PC-3 (cell line): ENCODE measurements at regions not wholly inside any gene's neighbourhood (a gene's known extent, or its start where the extent isn't known, plus 50 kb on each side); places are given as distances from the start of the nearest gene placed in this dataset.

Experiments used
- ATAC-seq: fragments of 200-7000 bp; cut with Tn5 transposase; 2 replicates; pipeline ENCODE4 v1.9.1; 2020; ENCODE audit warnings: mild to moderate bottlenecking, moderate library complexity
- BruUV-seq: library from RNA; stranded (reverse); fragments of 400-500 nt; replicated peaks from 2 replicates; lab custom pipeline; 2021; lab: Mats Ljungman, UMichigan
- CTCF ChIA-PET: fragments of 300-600 bp; sonication (Branson Sonifier 250); formaldehyde crosslinking; loops from one replicate; lab custom pipeline; 2022; ENCODE audit warnings: antibody characterized with exemption; lab: Charles Lee
- POLR2A ChIA-PET: fragments of 300-600 bp; sonication (Branson Sonifier 250); formaldehyde crosslinking; loops from one replicate; lab custom pipeline; 2022; ENCODE audit warnings: antibody characterized with exemption; ENCODE audit not compliant: unreplicated experiment; lab: Charles Lee
- DNase-seq: peaks from one replicate; pipeline ENCODE4 v3.0.0-alpha.2; 2015
- H2AFZ ChIP-seq: fragments of 300-600 bp; sonication (generic); 2 replicates; pipeline ENCODE4 v1.6.0; 2016; ENCODE audit warnings: antibody characterized with exemption, low read length
- H3F3A ChIP-seq: fragments of 300-600 bp; sonication (generic); one replicate; pipeline ENCODE4 v1.6.0; 2017; ENCODE audit warnings: antibody characterized with exemption, low read length, control low read depth, mild to moderate bottlenecking; ENCODE audit not compliant: unreplicated experiment
- H3K27ac ChIP-seq: fragments of 300-600 bp; sonication (generic); 2 replicates; pipeline ENCODE4 v1.5.1; 2016; ENCODE audit warnings: mild to moderate bottlenecking, low read length
- H3K27me3 ChIP-seq: fragments of 300-600 bp; sonication (generic); 2 replicates; pipeline ENCODE4 v1.6.1; 2016; ENCODE audit warnings: low read length, mixed read lengths
- H3K36me3 ChIP-seq: fragments of 300-600 bp; sonication (generic); 2 replicates; pipeline ENCODE4 v1.6.1; 2016; ENCODE audit warnings: low read depth, mixed run types, low read length, mixed read lengths
- H3K4me1 ChIP-seq: fragments of 300-600 bp; sonication (generic); 2 replicates; pipeline ENCODE4 v1.5.1; 2016; ENCODE audit warnings: low read length; ENCODE audit not compliant: insufficient read depth
- H3K4me2 ChIP-seq: fragments of 300-600 bp; sonication (generic); 2 replicates; pipeline ENCODE4 v1.6.0; 2016; ENCODE audit warnings: low read length
- H3K4me3 ChIP-seq: fragments of 300-600 bp; sonication (generic); 2 replicates; pipeline ENCODE4 v1.5.1; 2016; ENCODE audit warnings: mild to moderate bottlenecking, low read length, mixed read lengths
- H3K79me2 ChIP-seq: fragments of 300-600 bp; sonication (generic); 2 replicates; pipeline ENCODE4 v1.6.1; 2017; ENCODE audit warnings: low read length, mixed read lengths
- H3K9ac ChIP-seq: fragments of 300-600 bp; sonication (generic); 2 replicates; pipeline ENCODE4 v1.6.0; 2016; ENCODE audit warnings: mild to moderate bottlenecking, low read length
- H3K9me2 ChIP-seq: fragments of 300-600 bp; sonication (generic); replicated peaks from 2 replicates; pipeline ENCODE4 v1.6.1; 2016; ENCODE audit warnings: mixed run types, low read length, mixed read lengths
- H3K9me3 ChIP-seq: fragments of 300-600 bp; sonication (generic); 2 replicates; pipeline ENCODE4 v1.6.1; 2016; ENCODE audit warnings: low read length, mixed read lengths
- H4K20me1 ChIP-seq: fragments of 300-600 bp; sonication (generic); 2 replicates; pipeline ENCODE4 v1.6.1; 2016; ENCODE audit warnings: low read length, mixed read lengths
- EZH2 ChIP-seq: fragments of 300-600 bp; sonication (generic); IDR thresholded peaks from one replicate; pipeline ENCODE4 v1.6.1; 2017; ENCODE audit warnings: antibody characterized with exemption, mild to moderate bottlenecking, low read length; ENCODE audit not compliant: unreplicated experiment
- EZH2phosphoT487 ChIP-seq: fragments of 300-600 bp; sonication (generic); IDR thresholded peaks from 2 replicates; pipeline ENCODE4 v1.6.1; 2018; ENCODE audit warnings: mild to moderate bottlenecking, antibody characterized with exemption, low read length, borderline replicate concordance
- intact Hi-C: fragments of 100-400 bp; cut with micrococcal nuclease; formaldehyde crosslinking; loops from 2 replicates; pipeline ENCODE4 v1.9.0; 2023
- TF ChIP-seq, protein P1 (sequence below): fragments of 300-600 bp; sonication (generic); conservative IDR thresholded peaks from 2 replicates; pipeline ENCODE4 v1.5.1; 2017; ENCODE audit warnings: antibody characterized with exemption, low read depth, mild to moderate bottlenecking, low read length

DNA sequence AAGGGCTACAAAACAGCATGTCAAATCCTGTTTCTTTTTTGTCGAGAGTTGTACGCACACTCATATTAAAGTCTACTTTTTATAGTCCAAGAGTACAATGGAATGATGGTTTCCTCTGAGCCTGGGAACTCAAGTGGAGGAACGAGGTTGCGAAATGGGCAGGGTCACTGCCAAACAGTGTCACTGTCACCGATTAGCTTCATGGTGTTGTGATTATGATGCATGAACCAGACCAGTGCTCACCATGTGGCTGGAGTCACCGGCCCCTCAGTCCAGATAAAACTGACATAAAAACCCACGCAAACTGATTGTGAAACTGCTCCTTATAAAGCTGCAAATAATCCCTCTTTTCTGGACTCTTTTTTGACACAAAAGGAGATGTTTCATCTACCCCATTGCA, 122.0 kb downstream of the COPS8 start:
- ATAC-seq (no peak), DNase-seq (peak; percentile 38)
- TF ChIP-seq EZH2, result no peak
- TF ChIP-seq EZH2phosphoT487, result no peak
- TF ChIP-seq, protein P1, sequence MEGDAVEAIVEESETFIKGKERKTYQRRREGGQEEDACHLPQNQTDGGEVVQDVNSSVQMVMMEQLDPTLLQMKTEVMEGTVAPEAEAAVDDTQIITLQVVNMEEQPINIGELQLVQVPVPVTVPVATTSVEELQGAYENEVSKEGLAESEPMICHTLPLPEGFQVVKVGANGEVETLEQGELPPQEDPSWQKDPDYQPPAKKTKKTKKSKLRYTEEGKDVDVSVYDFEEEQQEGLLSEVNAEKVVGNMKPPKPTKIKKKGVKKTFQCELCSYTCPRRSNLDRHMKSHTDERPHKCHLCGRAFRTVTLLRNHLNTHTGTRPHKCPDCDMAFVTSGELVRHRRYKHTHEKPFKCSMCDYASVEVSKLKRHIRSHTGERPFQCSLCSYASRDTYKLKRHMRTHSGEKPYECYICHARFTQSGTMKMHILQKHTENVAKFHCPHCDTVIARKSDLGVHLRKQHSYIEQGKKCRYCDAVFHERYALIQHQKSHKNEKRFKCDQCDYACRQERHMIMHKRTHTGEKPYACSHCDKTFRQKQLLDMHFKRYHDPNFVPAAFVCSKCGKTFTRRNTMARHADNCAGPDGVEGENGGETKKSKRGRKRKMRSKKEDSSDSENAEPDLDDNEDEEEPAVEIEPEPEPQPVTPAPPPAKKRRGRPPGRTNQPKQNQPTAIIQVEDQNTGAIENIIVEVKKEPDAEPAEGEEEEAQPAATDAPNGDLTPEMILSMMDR, result no peak
- ChIA-PET POLR2A (no interaction called here), CTCF (no interaction called here)
- no peak overlapping the region for H3K27ac ChIP-seq
- no TSS peak for BruUV-seq
- no peak overlapping the region for H2AFZ ChIP-seq
- H3K4me2 ChIP-seq, result 0 out of 2 replicates have a peak overlapping the region, but pooled peaks have one; percentile 8
- no peaks in the 10 kb centered on the region for H3F3A ChIP-seq
- no peaks in the 10 kb centered on the region for H3K9me3 ChIP-seq
- H3K27me3 ChIP-seq, result no peaks in the 10 kb centered on the region
- H3K9me2 ChIP-seq, result no peaks in the 10 kb centered on the region
- H3K36me3 ChIP-seq, result no peaks in the 10 kb centered on the region
- no peak overlapping the region for H3K4me3 ChIP-seq
- peaks cover 19% of the 10 kb centered on the region for H3K4me1 ChIP-seq
- no peaks in the 10 kb centered on the region for H4K20me1 ChIP-seq
- H3K9ac ChIP-seq, result no peak overlapping the region
- intact Hi-C loops, result no loop called here
- no peaks in the 10 kb centered on the region for H3K79me2 ChIP-seq

DNA sequence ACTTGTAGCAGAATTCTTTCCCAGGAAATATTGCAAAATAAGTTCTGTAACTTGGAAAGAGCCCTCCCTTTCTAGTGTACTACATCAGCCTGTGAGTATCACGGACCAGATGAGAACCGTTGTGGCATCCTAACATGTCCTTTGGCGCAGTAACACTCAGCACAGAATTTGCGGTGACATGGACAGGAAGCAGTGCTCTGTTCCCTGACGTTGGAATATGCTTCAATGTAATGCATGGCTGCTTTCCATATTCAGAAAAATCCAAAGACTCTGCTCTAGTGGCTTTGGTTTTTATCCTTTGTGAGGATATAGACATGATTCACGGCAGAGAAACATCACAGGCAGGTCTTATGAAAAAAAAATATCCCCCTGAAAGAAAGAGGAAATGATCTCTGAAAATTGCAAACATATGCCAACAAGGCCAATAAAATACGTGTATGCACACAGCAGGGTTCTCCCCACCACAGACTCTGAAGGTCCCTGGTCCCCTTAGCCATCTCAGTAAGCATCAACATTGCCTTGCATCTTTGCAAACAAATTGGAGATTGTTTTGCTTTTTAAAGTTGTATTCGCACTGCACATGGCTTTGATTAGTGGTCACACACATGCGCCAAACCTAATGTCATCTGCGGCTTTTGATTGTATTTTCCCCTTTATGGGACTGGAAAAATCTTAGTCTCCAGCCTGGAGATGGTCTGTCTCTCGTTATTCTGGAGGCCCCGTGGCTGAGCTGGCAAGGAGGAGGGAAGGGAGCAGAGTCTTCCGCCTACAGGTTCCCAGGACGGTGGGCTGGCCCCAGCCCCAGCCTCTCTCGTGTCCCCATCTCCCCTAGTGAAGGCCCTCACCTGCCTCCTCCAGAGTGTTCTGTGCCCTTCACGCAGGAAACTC, 122.9 kb downstream of the COPS8 start:
- intact Hi-C loops, result no loop called here
- H3K4me3 ChIP-seq, result no peak overlapping the region
- H3K27me3 ChIP-seq, result no peaks in the 10 kb centered on the region
- H4K20me1 ChIP-seq, result no peaks in the 10 kb centered on the region
- H3K4me2 ChIP-seq, result no peak overlapping the region
- peaks cover 10% of the 10 kb centered on the region; the same call in 1 of the 2 replicates for H3K4me1 ChIP-seq
- H3K9me3 ChIP-seq, result no peaks in the 10 kb centered on the region
- no peaks in the 10 kb centered on the region for H3F3A ChIP-seq
- no peak overlapping the region for H2AFZ ChIP-seq
- no TSS peak for BruUV-seq
- H3K79me2 ChIP-seq, result no peaks in the 10 kb centered on the region
- ChIA-PET CTCF (no interaction called here), POLR2A (no interaction called here)
- H3K9ac ChIP-seq, result no peak overlapping the region
- no peak for ATAC-seq
- H3K36me3 ChIP-seq, result no peaks in the 10 kb centered on the region
- no peak for DNase-seq
- TF ChIP-seq EZH2phosphoT487 (no peak), EZH2 (no peak)
- TF ChIP-seq, protein P1, result no peak
- no peaks in the 10 kb centered on the region for H3K9me2 ChIP-seq
- H3K27ac ChIP-seq, result no peak overlapping the region

DNA sequence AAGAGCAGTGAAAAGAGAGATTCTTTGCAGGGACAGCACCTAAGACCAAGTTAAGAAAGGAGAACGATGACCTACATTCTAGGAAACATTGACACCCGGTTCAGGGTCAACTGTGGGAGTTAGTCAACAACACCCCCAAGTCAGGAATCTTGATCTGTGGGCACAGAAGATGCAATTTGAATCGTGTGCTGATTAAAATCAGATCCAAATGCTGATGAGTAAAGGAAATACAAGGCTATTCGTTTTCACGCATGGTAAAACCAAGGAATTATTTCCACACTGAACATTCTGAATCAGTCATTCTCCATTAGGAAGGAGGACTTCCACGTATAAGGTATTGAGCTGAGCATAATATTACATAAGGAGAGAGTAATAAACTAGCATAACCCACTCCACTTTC, 124.2 kb downstream of the COPS8 start:
- no peaks in the 10 kb centered on the region for H3K9me3 ChIP-seq
- H3K27me3 ChIP-seq, result no peaks in the 10 kb centered on the region
- no peaks in the 10 kb centered on the region for H3F3A ChIP-seq
- POLR2A ChIA-PET, result no interaction called here
- CTCF ChIA-PET, result no interaction called here
- no peak overlapping the region for H3K4me2 ChIP-seq
- peaks cover 10% of the 10 kb centered on the region; the same call in 1 of the 2 replicates for H3K4me1 ChIP-seq
- TF ChIP-seq EZH2phosphoT487, result no peak
- TF ChIP-seq, protein P1, result no peak
- TF ChIP-seq EZH2, result no peak
- no peaks in the 10 kb centered on the region for H3K79me2 ChIP-seq
- no TSS peak for BruUV-seq
- ATAC-seq (no peak), DNase-seq (no peak)
- H3K27ac ChIP-seq, result no peak overlapping the region
- H4K20me1 ChIP-seq, result no peaks in the 10 kb centered on the region
- no peaks in the 10 kb centered on the region for H3K36me3 ChIP-seq
- no peak overlapping the region for H3K4me3 ChIP-seq
- H3K9ac ChIP-seq, result no peak overlapping the region
- H3K9me2 ChIP-seq, result no peaks in the 10 kb centered on the region
- no peak overlapping the region for H2AFZ ChIP-seq
- intact Hi-C loops, result no loop called here
